HG03442 (cell line): ENCODE measurements at regions not wholly inside any gene's neighbourhood (a gene's known extent, or its start where the extent isn't known, plus 50 kb on each side); places are given as distances from the start of the nearest gene placed in this dataset.
"Not testable (repeated sequence)": the region's sequence is repeated elsewhere in the genome, so short reads cannot be mapped to it uniquely, and the experiment has no call there.

Experiments used
- ATAC-seq: cut with Tn5 transposase; IDR thresholded peaks from one replicate; pipeline ENCODE4 v1.9.1; 2021; ENCODE audit warnings: mild to moderate bottlenecking, moderate library complexity; ENCODE audit not compliant: unreplicated experiment

DNA sequence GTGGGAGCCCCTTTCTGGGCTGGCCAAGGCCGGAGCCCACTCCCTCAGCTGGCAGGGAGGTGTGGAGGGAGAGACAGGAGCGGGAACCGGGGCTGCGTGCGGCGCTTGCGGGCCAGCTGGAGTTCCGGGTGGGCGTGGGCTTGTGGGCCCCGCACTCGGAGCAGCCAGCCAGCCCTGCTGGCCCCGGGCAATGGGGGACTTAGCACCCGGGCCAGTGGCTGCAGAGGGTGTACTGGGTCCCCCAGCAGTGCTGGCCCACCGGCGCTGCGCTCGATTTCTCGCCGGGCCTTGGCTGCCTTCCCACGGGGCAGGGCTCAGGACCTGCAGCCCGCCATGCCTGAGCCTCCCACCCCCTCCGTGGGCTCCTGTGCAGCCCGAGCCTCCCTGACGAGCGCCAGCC lies 1082.5 kb downstream of the PCDH17 start:
- not testable (repeated sequence) for ATAC-seq

DNA sequence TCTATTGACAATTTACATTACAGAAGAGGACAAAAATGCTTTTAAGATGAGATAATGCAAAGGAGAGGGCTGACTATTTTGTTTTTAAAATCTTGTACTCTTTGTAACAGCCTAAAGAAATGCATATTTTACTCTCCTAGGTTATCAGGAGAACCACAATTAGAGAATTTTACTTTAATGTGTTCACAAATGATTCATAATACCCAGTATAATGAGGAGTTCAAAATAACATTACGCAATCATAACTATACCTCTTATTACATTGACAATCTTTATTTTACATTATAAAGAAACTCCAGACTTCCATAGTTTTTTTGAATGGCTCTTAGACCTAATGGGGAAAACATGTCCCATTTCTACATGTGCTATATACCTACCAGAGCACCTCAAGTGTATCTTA lies 1089.7 kb downstream of the PCDH17 start:
- no peak for ATAC-seq

DNA sequence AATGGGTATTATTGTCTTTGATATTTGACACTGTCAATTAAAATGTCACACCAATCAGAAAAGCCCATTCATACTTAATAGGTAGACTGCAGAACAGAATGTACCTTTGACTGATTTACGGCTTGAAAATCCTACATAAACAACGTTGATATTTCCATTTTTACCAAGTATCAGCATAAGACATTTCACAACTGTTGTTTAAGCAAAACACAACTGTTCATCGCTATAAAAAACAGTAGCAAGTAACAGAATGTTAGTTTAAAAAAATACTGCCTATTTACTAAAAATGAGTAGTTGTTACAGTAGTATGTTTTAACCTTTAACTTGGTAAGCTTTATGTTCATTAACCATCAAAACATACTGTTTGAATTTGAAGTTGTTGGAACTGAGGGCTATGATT lies 1096.6 kb downstream of the PCDH17 start:
- no peak for ATAC-seq

DNA sequence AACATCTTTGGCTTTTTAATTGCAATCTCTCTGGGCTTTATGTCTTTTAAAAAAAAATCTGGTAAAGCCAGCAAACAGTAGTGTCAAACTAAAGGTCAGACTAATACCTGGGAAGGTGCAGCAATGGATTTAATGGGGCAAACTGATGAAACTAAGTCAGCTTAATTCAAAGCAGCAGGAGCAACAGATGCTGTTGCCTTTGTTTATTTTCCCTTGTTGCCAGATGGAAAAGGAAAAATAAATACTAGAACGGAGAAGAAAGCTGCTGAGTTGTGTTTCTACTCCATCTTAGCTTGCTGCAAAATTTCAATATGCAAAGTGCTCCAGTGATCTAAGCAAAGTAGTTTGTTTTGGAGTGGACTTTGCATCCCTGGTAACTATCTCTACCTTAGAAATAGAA lies 1097.8 kb downstream of the PCDH17 start:
- ATAC-seq: no peak

DNA sequence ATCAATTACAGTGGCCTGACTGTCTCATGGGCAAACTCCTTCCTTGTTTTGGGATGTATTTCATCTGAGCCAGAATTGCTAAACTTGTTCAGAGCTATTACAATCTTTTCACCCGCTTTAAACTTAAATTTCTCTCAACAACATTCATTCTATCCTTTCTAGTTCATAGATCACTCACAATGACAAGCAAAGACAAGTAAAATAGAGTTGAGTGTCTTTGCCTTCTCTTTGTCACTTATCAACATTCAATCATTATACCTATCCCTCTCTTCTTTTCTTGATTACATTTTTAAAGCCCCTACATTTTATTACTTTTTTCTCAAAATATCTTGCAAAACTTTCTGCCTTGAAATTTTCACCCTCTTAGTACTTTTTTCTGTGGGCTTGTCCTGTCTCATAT lies 1113.1 kb downstream of the PCDH17 start:
- no peak for ATAC-seq

DNA sequence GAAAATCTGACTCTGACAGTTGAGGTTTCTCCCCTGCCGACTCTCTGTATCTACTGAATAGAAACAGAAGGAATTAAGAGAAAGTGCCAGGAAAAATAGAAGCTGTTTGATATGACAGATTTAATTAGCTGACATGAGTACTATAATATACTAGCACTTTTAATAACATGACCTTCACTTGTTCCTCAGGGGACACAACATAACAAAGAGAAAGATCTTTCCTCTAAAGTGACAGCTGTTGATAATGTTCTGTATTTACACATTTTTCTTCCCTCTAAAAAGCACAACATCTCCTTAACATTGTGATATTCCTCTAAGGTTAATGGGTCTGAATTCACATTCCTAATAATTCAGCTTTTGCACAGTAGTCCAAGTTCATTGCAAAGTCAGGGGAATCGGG lies 1136.0 kb downstream of the PCDH17 start:
- no peak for ATAC-seq

DNA sequence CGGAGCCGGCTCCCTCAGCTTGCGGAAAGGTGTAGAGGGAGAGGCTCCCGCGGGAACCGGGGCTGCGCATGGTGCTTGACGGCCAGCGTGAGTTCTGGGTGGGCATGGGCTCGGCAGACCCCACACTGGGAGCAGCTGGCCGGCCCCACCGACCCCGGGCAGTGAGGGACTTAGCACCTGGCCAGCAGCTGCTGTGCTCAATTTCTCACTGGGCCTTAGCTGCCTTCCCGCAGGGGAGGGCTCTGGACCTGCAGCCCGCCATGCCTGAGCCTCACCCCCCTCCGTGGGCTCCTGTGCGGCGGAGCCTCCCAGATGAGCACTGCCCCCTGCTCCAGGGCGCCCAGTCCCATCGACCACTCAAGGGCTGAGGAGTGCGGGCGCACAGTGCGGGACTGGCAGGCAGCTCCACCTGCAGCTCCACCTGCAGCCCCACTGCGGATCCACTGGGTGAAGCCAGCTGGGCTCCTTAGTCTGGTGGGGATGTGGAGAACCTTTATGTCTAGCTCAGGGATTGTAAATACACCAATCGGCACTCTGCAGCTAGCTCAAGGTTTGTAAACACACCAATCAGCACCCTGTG lies 1141.8 kb downstream of the PCDH17 start:
- ATAC-seq: no peak

DNA sequence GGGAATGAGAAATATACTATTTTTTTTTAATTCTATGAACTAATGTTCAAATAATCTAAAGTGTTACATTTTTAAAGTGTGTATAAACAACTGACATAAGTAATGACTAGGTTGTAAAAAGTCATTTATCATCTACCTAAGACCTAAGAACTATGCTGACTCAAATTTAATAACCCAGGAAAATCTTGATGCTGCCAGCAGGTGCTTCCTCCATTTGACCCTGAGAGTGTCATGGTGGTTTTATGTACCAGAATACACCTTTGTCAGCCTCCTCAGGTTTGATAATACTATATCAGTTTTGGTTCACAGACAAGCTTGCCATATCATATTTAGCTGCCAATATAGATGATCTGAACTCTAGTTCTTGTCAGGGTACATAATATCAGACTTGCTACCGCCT lies 1151.2 kb downstream of the PCDH17 start:
- ATAC-seq: no peak

DNA sequence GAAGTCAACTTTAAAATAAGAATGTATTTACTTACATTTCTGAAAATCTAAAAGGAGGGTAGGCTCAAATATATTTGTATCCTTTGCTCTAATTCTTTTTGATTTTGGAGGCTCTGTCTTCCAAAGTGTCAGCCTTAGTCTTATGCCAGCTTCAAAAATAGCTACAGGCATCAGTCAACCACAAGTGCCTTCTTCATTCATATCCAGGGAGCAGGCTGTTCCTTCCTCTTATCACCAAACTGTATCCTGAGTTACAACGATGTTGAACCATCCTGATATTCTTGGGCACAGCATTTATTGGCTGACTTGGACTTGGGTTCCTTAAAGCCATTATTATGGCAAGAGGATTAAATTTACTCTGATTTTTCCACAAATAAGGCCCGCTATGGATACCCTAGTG lies 1161.3 kb downstream of the PCDH17 start:
- ATAC-seq: no peak

DNA sequence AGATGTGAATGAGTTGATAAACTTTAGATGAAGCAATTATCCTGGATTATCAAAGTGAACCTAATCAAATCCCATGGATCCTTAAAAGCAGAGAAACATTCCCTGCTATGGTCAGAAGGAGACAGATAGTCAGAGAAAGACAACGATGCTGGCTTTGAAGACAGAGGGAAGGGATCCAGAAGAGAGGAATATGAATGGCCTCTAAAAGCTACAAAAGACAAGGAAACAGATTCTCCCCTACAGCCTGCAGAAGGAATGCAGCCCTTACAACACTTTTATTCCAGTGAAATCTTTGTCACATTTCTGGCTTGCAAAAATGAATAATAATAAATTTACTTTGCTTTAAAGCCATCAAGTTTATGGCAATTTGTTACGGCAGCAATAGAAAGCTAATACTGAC lies 1164.2 kb downstream of the PCDH17 start:
- ATAC-seq: no peak

DNA sequence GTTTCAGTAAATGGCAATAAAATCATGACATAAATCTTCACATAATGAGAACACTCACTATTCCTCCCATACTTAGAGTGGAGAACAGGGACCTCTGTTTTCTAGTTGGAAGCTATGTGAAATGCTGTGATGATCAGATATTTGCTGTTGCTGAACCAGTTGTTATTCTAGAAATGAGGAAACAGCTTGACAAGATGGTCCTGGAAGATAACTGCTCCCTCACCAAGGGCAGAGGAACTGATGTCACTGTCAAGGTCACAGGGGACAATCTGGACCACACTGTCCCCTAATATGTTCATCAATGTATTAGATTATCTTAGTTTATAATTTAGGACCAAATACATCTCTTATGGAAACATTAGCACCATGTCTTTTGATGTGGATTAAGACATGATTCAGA lies 1173.3 kb downstream of the PCDH17 start:
- ATAC-seq: no peak

DNA sequence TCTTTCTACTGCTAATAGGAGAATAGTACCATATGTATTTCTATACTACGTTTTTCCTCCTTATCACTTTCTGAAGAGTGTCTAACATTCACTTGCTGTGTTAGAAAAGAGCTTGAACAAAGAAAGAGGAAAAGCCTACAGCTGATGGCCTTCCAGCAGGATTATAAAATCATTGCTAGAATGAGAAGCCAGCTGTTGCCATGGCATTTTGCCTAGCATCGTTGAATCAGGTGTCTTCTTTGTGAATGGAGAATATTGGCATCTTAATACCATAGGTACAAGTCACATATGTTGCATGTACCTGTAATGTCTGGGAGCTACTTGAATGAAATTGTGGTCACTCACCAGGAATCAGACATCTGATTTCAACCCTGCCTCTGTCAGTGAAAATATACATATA lies 1174.9 kb downstream of the PCDH17 start:
- no peak for ATAC-seq

DNA sequence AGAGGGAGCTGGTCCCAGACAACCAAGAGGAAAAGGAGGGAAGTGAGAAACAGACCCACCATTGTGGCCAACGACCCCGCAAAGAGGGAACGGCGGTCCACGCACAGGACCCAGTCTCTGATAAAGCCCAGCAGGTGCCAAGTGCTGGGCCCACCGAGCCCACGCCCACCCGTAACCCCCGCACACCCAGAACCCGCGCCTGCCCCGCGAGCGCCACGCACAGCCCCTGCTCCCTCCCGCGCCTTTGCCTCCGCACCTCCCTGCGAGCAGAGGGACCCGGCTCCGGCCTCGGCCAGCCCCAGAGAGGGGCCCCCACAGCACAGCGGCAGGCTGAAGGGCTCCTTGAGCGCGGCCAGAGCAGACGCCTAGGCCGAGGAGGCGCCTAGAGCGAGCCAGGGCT lies 1192.2 kb downstream of the PCDH17 start:
- no peak for ATAC-seq

DNA sequence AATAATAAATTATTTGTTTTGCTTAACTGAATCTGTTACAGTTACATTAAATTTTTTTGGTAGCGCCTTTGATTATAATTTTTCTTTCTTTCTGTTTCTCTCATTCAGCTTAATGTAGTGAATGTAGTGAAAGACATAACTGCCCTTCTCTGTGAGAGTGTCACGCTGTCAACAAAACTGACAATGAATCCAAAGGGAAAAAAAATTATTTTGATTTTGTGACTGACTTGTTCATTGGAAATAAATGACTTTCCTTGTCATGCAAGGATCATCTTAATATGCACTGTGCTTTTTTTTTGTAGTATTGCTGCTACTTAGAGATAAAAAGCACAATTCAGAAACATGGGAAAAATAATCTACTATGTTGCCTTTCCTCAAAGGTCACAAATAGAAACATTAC lies 1196.4 kb downstream of the PCDH17 start:
- no peak for ATAC-seq

DNA sequence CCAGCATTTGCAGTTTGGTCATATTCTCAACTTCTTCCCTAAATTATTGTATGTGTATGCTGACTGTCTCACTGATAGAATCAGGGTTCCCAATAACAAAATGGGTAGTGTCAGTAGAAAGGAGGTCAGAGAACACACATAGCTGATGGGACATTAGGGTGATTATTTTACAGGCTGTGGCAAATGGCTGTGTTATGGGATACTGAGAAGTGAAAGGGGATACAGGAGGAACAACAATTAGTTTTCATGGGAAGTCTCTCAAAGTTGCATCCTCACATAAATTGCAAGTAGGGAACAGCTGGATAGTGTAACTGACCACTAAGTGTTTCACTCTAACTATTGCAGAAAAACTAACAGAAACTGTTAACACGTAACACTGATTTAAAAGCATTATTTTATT lies 1199.3 kb downstream of the PCDH17 start:
- no peak for ATAC-seq

DNA sequence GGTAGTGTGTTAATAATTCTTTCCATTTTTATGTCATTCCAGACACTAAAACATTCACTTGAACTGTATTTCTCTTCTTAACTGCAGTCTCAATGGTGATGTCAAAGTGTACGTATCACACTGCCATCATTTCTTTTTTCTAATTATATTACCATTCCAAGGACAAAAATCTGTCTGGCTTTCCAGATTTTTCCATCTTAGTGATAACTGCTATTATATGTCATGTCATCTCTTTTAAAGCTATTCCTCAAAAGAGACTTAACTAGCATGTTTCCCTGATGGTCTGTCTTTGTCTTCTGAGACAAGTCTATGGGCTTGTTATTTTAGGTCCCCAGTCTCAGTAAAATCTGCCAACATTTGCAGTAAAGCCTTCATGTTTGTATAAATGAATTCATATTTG lies 1207.1 kb downstream of the PCDH17 start:
- no peak for ATAC-seq

DNA sequence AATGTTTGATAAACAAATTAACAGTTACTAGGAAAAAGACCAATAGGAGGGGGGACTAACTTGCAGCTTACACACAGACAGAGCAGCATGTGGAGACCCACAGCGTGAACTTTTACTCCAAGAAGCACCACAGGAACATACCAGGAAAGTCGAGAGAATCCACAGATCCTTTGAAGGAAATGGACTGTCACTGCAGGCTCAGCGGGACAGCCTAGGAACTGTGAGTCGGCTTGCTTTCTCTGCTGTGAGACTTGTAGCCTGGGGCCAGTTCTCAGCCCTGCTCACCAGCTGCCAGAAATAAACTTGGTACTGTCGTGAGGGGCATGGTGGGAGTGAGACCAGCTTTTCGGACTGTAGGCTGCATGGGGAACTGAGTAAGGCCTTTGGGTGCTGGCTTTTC lies 1211.5 kb downstream of the PCDH17 start:
- no peak for ATAC-seq

DNA sequence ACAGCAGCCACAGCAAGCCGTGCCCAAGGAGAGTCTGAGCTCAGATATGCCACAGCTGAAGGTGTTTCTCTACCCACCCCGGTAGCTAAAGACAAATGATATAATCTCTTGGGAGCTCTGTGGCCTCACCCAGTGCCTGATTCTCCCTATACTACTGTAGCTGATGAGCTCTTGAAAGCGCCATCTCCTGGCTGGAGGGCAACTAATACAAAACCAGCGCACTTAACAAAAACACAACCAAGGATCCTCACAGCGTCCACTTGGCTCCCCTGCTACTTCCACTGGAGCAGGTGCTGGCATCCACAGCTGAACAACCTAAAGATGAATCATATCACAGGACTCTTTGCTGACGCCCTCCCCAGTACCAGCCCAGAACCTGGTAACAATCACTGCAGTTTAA lies 1212.0 kb downstream of the PCDH17 start:
- ATAC-seq: no peak

DNA sequence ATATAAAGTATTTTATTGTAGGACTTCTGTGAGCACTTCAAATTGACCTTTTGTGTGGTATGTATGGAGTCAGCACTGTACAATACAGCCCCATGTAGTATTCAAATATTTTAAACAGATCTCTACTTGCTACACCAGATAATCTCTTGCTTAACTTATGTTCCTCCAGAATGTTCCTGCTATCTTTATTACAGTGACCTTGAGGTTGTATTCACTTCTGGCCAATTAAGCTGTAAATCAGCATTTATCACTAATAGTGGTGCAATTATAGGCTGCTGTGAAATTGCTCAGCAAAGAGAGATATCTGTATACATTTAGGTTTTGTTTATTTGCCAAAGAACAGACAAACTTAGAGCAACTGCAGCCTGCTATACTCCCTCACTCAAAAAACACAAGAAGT lies 1218.6 kb downstream of the PCDH17 start:
- no peak for ATAC-seq

DNA sequence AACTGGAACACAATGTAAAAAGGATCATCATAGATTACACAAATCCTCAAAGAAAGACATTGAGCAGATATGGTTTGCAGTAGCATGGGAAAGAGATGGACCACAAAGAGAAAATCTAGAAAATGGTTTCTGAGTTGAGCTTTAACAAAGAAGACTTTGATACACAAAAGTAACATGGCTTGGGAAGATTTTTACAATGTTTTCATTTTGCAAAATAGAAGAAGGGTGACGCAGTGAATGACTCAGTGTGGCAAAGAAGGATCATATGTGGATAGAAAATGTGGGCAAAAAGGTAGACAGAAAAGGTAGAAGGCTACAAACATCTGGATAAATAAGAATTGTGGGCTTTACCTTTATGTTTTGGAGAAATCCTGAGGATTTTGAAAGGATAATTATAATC lies 1220.5 kb downstream of the PCDH17 start:
- no peak for ATAC-seq

DNA sequence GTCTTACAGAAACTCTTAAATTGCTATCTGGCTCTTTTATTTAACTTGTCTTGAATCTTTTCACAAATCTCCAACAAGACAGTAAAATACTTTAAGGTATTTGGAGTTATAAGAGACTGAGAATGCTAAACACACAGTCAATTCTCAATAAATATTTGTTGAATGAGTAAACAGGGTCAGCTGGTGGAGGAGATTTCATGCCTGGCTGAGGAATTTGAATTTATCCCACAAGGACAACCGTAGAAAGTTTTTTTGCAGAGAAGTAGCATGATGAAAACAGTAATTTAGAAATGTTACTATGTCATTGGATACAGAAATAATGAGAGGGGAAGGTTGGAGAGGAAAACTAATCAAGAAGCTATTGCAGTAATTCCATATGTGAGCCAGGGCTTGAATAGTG lies 1223.7 kb downstream of the PCDH17 start:
- ATAC-seq: no peak

DNA sequence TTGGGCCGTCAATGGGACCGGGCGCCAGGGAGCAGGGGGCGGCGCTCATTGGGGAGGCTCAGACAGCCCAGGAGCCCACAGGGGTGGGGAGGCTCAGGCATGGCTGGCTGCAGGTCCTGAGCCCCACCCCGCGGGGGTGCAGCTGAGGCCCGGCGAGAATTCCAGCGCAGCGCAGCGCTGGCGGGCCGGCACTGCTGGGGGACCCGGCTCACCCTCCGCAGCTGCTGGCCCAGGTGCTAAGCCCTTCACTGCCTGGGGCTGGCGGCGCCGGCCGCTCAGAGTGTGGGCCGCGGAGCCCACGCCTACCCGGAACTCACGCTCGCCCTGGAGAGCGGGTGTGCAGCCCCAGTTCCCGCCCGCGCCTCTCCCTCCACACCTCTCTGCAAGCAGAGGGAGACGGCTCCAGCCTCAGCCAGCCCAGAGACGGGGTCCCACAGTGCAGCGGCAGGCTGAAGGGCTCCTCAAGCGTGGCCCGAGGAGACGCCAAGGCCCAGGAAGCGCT lies 1227.4 kb downstream of the PCDH17 start:
- no peak for ATAC-seq

DNA sequence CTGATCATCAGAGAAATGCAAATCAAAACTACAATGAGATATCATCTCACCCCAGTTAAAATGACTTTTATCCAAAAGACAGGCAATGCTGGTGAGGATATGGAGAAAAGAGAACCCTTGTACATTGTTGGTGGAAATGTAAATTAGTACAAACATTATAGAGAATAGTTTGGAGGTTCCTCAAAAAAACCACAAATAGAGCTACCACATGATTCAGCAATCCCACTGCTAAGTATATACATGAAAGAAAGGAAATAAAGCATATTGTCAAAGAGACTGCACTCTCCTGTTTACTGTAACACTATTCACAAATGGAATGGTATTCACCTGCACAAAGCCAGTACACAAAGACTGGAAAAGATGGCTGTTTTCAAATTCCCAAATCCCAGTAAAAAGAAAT lies 1233.7 kb downstream of the PCDH17 start:
- ATAC-seq: no peak

DNA sequence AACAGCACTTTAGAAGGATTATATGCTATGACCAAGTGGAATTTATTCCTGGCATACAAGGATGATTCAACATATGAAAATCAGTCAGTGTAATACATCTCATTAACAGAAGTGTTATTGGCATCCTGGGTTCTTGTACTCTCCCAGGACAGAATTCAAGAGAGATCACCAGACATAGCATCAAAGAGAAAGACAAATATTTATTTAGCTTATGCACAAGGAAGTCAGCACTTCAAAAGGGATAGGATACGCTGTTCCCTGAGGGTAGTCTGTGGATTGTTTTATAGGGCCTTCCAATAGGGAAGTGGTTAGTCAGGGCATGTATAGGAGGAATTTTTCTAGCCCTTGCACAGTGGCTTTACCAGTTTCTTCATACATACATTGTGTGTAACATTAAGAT lies 1238.0 kb downstream of the PCDH17 start:
- no peak for ATAC-seq
